Spleen (tissue), 7 donors: ENCODE measurements at regions not wholly inside any gene's neighbourhood (a gene's known extent, or its start where the extent isn't known, plus 50 kb on each side); places are given as distances from the start of the nearest gene placed in this dataset.

Source experiments
- POLR2A ChIP-seq, 3 donors: fragments of 450-650 bp; IDR thresholded peaks; one replicate each; pipeline ENCODE4 v1.5.1; 2017; ENCODE audit warnings: antibody characterized with exemption in 3 of 3, mild to moderate bottlenecking in 1 of 3
- POLR2AphosphoS5 ChIP-seq, 3 donors: sonication (generic); formaldehyde crosslinking; IDR thresholded peaks; one replicate each; pipeline ENCODE4 v1.5.1; 2017; ENCODE audit warnings: antibody characterized with exemption in 3 of 3
- TF ChIP-seq, protein P1 (sequence below), 11 experiments: fragments of 200-600 bp in 7 of 11; fragments of 450-650 bp in 4 of 11; sonication (generic) in 4 of 11; IDR thresholded peaks in 8 of 11; conservative IDR thresholded peaks in 3 of 11; 1 replicate in 7 of 11; 2 replicates in 4 of 11; pipeline versions ENCODE4 v1.4.0 to v1.8.0; 2016 to 2021; ENCODE audit warnings: antibody characterized with exemption in 11 of 11, inconsistent platforms in 4 of 11, mild to moderate bottlenecking in 1 of 11
- donor health status: DM: no; HTN: no; CAD: no; lungs with moderate emphysema.
- donor health status: DM: no; HTN: no; CAD: no.
- donor health status: DM: no; HTN: no; CAD: no.

DNA sequence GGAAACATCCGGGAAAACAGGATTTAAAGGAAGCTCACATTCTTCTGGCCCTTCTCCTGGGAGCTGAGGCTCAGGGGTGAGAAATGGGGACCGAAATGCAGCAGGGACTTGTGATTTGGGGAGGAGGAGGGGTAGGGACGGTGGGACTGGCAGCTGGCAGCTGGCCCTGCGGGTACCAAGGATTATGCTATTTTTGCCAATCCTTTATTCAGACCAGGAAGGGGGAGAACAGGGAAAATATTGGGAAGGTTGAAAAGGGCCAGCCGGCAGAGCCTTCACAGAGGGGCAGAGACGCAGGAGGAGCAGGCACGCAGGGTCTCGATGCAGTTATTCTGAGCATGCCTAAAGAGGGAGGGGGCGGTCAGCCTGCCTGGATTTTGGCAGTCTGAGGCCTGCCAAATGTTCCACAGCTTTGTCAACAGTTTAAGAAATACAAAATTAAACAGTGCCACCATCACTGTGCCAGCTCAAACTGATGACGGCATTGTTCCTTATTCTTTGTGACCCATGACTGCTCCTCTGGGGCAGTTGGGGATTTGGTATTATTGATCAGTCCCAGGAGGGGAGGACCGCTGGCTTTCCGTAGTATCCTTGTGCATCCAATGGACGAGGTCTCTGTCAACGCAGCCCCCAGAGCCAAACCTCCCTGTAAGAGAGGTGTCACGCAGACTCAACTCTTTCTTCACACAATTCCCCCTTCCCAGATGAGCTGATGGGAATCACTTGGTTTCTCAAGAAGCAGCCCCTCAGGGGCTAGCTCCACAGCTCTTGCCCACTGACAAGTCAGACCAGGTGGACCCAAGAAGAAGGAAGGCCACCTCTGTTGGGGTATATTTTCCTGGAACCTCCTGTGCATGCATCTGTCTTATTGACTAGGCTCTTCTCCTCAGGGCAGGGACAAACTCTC lies 553.3 kb downstream of the BNC2 start:
- TF ChIP-seq, protein P1, sequence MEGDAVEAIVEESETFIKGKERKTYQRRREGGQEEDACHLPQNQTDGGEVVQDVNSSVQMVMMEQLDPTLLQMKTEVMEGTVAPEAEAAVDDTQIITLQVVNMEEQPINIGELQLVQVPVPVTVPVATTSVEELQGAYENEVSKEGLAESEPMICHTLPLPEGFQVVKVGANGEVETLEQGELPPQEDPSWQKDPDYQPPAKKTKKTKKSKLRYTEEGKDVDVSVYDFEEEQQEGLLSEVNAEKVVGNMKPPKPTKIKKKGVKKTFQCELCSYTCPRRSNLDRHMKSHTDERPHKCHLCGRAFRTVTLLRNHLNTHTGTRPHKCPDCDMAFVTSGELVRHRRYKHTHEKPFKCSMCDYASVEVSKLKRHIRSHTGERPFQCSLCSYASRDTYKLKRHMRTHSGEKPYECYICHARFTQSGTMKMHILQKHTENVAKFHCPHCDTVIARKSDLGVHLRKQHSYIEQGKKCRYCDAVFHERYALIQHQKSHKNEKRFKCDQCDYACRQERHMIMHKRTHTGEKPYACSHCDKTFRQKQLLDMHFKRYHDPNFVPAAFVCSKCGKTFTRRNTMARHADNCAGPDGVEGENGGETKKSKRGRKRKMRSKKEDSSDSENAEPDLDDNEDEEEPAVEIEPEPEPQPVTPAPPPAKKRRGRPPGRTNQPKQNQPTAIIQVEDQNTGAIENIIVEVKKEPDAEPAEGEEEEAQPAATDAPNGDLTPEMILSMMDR (IDR thresholded peaks at IDR 0.05 in 8 of 11, conservative IDR thresholded peaks at IDR 0.05 in 3 of 11) = no peak
- TF ChIP-seq POLR2A (IDR thresholded peaks at IDR 0.05) = no peak
- TF ChIP-seq POLR2AphosphoS5 (IDR thresholded peaks at IDR 0.05) = no peak
